ENCODE measurements at regions not wholly inside any gene's neighbourhood (a gene's known extent, or its start where the extent isn't known, plus 50 kb on each side); places are given as distances from the start of the nearest gene placed in this dataset.

DNA sequence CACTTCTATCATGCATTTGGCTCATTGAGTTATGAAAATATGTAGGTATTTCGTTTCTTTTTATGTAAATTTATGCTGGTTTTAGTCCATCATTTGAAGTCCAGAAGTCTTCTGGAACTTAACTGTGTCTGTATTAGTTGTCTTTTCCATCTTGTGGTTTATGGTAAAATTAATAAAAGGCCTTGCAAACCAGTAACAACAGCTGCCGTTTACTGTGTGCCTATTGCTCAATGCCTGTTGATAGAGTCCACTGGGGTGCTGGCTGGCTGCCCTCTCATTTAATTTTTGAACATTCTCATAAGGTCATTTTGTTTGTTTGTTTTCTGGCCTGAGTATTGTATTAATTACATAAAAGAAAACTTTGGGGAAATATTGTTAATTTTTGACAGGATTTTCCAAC is 98.0 kb downstream of the NAA11 start:
- TF ChIP-seq RAD21 (conservative IDR thresholded peaks at IDR 0.05 in 1 of 2, IDR thresholded peaks at IDR 0.05 in 1 of 2) (no peak), POLR2A (IDR thresholded peaks at IDR 0.05; ENCODE audit: low read length) (no peak), MAX (IDR thresholded peaks at IDR 0.05) (no peak), ELK1 (IDR thresholded peaks at IDR 0.05; ENCODE audit: low read depth, low read length) (no peak), RCOR1 (IDR thresholded peaks at IDR 0.05; ENCODE audit: low read depth, low read length) (no peak), BHLHE40 (IDR thresholded peaks at IDR 0.05; ENCODE audit: low read depth, low read length) (no peak), MAFK (IDR thresholded peaks at IDR 0.05; ENCODE audit: partially characterized antibody) (no peak), ZNF302 (CRISPR knock-in tag; IDR thresholded peaks at IDR 0.05) (no peak), MAZ (IDR thresholded peaks at IDR 0.05; ENCODE audit: borderline replicate concordance, low read depth, low read length) (no peak), SREBF2 (IDR thresholded peaks at IDR 0.05) (no peak)
- TF ChIP-seq, protein P1, sequence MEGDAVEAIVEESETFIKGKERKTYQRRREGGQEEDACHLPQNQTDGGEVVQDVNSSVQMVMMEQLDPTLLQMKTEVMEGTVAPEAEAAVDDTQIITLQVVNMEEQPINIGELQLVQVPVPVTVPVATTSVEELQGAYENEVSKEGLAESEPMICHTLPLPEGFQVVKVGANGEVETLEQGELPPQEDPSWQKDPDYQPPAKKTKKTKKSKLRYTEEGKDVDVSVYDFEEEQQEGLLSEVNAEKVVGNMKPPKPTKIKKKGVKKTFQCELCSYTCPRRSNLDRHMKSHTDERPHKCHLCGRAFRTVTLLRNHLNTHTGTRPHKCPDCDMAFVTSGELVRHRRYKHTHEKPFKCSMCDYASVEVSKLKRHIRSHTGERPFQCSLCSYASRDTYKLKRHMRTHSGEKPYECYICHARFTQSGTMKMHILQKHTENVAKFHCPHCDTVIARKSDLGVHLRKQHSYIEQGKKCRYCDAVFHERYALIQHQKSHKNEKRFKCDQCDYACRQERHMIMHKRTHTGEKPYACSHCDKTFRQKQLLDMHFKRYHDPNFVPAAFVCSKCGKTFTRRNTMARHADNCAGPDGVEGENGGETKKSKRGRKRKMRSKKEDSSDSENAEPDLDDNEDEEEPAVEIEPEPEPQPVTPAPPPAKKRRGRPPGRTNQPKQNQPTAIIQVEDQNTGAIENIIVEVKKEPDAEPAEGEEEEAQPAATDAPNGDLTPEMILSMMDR (IDR thresholded peaks at IDR 0.05): no peak
- TF ChIP-seq, protein P2, sequence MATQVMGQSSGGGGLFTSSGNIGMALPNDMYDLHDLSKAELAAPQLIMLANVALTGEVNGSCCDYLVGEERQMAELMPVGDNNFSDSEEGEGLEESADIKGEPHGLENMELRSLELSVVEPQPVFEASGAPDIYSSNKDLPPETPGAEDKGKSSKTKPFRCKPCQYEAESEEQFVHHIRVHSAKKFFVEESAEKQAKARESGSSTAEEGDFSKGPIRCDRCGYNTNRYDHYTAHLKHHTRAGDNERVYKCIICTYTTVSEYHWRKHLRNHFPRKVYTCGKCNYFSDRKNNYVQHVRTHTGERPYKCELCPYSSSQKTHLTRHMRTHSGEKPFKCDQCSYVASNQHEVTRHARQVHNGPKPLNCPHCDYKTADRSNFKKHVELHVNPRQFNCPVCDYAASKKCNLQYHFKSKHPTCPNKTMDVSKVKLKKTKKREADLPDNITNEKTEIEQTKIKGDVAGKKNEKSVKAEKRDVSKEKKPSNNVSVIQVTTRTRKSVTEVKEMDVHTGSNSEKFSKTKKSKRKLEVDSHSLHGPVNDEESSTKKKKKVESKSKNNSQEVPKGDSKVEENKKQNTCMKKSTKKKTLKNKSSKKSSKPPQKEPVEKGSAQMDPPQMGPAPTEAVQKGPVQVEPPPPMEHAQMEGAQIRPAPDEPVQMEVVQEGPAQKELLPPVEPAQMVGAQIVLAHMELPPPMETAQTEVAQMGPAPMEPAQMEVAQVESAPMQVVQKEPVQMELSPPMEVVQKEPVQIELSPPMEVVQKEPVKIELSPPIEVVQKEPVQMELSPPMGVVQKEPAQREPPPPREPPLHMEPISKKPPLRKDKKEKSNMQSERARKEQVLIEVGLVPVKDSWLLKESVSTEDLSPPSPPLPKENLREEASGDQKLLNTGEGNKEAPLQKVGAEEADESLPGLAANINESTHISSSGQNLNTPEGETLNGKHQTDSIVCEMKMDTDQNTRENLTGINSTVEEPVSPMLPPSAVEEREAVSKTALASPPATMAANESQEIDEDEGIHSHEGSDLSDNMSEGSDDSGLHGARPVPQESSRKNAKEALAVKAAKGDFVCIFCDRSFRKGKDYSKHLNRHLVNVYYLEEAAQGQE (IDR thresholded peaks at IDR 0.05): no peak
- TF ChIP-seq, protein P3, sequence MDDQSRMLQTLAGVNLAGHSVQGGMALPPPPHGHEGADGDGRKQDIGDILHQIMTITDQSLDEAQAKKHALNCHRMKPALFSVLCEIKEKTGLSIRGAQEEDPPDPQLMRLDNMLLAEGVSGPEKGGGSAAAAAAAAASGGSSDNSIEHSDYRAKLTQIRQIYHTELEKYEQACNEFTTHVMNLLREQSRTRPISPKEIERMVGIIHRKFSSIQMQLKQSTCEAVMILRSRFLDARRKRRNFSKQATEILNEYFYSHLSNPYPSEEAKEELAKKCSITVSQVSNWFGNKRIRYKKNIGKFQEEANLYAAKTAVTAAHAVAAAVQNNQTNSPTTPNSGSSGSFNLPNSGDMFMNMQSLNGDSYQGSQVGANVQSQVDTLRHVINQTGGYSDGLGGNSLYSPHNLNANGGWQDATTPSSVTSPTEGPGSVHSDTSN (IDR thresholded peaks at IDR 0.05): no peak

Measured in A549 (cell line).